ENCODE measurements at regions not wholly inside any gene's neighbourhood (a gene's known extent, or its start where the extent isn't known, plus 50 kb on each side); places are given as distances from the start of the nearest gene placed in this dataset.

DNA sequence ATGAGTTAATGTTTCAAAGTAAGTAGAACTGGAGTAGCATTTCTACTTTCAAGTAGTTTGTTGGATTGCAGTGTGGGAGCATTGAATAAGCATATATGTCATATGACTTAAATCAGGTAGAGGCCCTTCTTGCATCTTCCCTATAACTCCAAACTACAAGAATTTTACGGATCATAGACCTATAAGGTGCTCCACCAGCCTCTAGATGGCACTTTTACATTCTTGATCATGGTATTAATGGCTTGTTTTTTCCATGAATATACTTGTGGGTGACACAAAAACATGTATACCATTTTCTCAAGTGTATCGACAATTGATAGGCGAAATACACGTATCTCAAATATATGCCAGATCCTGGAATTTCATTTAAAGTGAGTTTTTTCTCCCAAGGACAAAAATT lies 311.1 kb downstream of the ZPLD1 start:
- Histone ChIP-seq H3K36me3 (ENCODE audit: control insufficient read depth in 2 of 2, insufficient read depth in 2 of 2, low read length in 1 of 2) (no peaks in the 10 kb centered on the region), H3K4me1 (ENCODE audit: control insufficient read depth, insufficient read depth, low read length) (no peaks in the 10 kb centered on the region), H3K27ac (ENCODE audit: control insufficient read depth, insufficient read depth) (no peak overlapping the region), H3K27me3 (replicated peaks in 1 of 2; ENCODE audit: control insufficient read depth in 2 of 2, insufficient read depth in 2 of 2, low read length in 1 of 2) (no peaks in the 10 kb centered on the region), H3K4me2 (ENCODE audit: control insufficient read depth, insufficient read depth) (no peak overlapping the region), H4K20me1 (ENCODE audit: control insufficient read depth, insufficient read depth) (no peaks in the 10 kb centered on the region), H2AFZ (ENCODE audit: control insufficient read depth, low read depth, low read length) (no peak overlapping the region), H3K79me2 (ENCODE audit: control insufficient read depth, insufficient read depth, low read length) (no peaks in the 10 kb centered on the region), H3K4me3 (no peak overlapping the region), H3K9ac (ENCODE audit: control insufficient read depth, insufficient read depth, low read length) (no peak overlapping the region), H3K9me3 (replicated peaks; ENCODE audit: control insufficient read depth, insufficient read depth, low read length) (no peaks in the 10 kb centered on the region)
- ChIA-PET SMC1A (ENCODE audit: uncharacterized antibody, unreplicated experiment) (interaction anchor here (1.2 kb wide), 1 partner anchor 42 kb away, joined by 3 read pairs; no protein-coding TSS in a partner anchor), CTCF (interaction anchor here (7.7 kb wide), 1 partner anchor 72 kb away, joined by 180 read pairs; no protein-coding TSS in a partner anchor), RAD21 (ENCODE audit: unreplicated experiment) (no interaction called here), POLR2A (no interaction called here)
- intact Hi-C loops (cut with micrococcal nuclease; ENCODE audit: unreplicated experiment): no loop called here
- ATAC-seq (peak; percentile 16; the same call in 1 of the 3 replicates), DNase-seq (ENCODE audit: low read depth, low spot score) (no peak), FAIRE-seq (no peak)
- no peak for TF ChIP-seq CBFB (IDR thresholded peaks at IDR 0.05; ENCODE audit: low read depth)
- TF ChIP-seq ETV6 (conservative IDR thresholded peaks at IDR 0.05 in 1 of 2, IDR thresholded peaks at IDR 0.05 in 1 of 2; ENCODE audit: borderline replicate concordance in 1 of 2, low read depth in 1 of 2): no peak
- TF ChIP-seq, protein P1, sequence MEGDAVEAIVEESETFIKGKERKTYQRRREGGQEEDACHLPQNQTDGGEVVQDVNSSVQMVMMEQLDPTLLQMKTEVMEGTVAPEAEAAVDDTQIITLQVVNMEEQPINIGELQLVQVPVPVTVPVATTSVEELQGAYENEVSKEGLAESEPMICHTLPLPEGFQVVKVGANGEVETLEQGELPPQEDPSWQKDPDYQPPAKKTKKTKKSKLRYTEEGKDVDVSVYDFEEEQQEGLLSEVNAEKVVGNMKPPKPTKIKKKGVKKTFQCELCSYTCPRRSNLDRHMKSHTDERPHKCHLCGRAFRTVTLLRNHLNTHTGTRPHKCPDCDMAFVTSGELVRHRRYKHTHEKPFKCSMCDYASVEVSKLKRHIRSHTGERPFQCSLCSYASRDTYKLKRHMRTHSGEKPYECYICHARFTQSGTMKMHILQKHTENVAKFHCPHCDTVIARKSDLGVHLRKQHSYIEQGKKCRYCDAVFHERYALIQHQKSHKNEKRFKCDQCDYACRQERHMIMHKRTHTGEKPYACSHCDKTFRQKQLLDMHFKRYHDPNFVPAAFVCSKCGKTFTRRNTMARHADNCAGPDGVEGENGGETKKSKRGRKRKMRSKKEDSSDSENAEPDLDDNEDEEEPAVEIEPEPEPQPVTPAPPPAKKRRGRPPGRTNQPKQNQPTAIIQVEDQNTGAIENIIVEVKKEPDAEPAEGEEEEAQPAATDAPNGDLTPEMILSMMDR (IDR thresholded peaks at IDR 0.05 in 2 of 3, conservative IDR thresholded peaks at IDR 0.05 in 1 of 3; ENCODE audit: control insufficient read depth in 2 of 3, extremely low read depth in 1 of 3, insufficient read depth in 1 of 3, low read depth in 3 of 3, low read length in 3 of 3): peak in 1 of 3 experiments; percentile 15; a peak in 1 of 6 replicates
- no peak for TF ChIP-seq NFIC (IDR thresholded peaks at IDR 0.05; ENCODE audit: low read depth, low read length)
- 0% methylated on average over 4 of the region's 4 CpGs for WGBS (ENCODE audit: insufficient coverage, insufficient replicate concordance, low lambda C conversion rate, missing lambda C conversion rate)
- in situ Hi-C loops (cut with MboI): no loop called here
- BruUV-seq (replicated peaks): no TSS peak

DNA sequence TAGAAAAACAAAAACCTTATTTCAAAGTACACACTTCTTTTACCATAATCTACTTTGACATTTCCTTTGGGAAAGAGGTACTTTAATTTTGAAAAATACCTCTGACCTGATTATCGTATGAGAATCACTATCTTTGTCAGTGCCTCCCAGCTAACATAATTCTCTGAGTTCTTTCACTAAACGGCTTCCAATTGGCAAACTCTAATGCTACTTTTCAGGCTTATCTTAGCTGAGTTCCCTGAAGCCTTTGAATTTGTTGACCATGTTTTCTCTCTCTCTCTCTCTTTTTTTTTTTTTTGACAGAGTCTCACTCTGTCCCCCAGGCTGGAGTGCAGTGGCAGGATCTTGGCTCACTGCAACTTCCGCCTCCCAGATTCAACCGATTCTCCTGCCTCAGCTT lies 312.8 kb downstream of the ZPLD1 start:
- FAIRE-seq: no peak
- ATAC-seq: no peak
- no peaks in the 10 kb centered on the region for H3K4me1 ChIP-seq (ENCODE audit: control insufficient read depth, insufficient read depth, low read length)
- H3K4me2 ChIP-seq (ENCODE audit: control insufficient read depth, insufficient read depth): no peak overlapping the region
- ChIA-PET RAD21 (ENCODE audit: unreplicated experiment) (interaction anchor here (0.7 kb wide), 1 partner anchor 229 kb away, joined by 3 read pairs; no protein-coding TSS in a partner anchor), SMC1A (ENCODE audit: uncharacterized antibody, unreplicated experiment) (interaction anchor here (1.0 to 1.3 kb wide), 3 partner anchors 12 to 74 kb away, joined by 3 to 6 read pairs (median 4); no protein-coding TSS in a partner anchor), POLR2A (no interaction called here), CTCF (interaction anchor here (0.6 to 1.1 kb wide), 2 partner anchors 14 to 1053 kb away, joined by 3 read pairs; no protein-coding TSS in a partner anchor)
- BruUV-seq (replicated peaks): no TSS peak
- no peak overlapping the region for H3K9ac ChIP-seq (ENCODE audit: control insufficient read depth, insufficient read depth, low read length)
- H4K20me1 ChIP-seq (ENCODE audit: control insufficient read depth, insufficient read depth): no peaks in the 10 kb centered on the region
- no peak for DNase-seq (ENCODE audit: low read depth, low spot score)
- H3K27me3 ChIP-seq (replicated peaks in 1 of 2; ENCODE audit: control insufficient read depth in 2 of 2, insufficient read depth in 2 of 2, low read length in 1 of 2): no peaks in the 10 kb centered on the region
- H3K36me3 ChIP-seq (ENCODE audit: control insufficient read depth in 2 of 2, insufficient read depth in 2 of 2, low read length in 1 of 2): no peaks in the 10 kb centered on the region
- no peak overlapping the region for H3K4me3 ChIP-seq
- intact Hi-C loops (cut with micrococcal nuclease; ENCODE audit: unreplicated experiment) (no loop called here), in situ Hi-C loops (cut with MboI) (no loop called here)
- no peak overlapping the region for H2AFZ ChIP-seq (ENCODE audit: control insufficient read depth, low read depth, low read length)
- WGBS (ENCODE audit: insufficient coverage, insufficient replicate concordance, low lambda C conversion rate, missing lambda C conversion rate): 38% methylated on average over 4 of the region's 4 CpGs
- H3K79me2 ChIP-seq (ENCODE audit: control insufficient read depth, insufficient read depth, low read length): no peaks in the 10 kb centered on the region
- no peak overlapping the region for H3K27ac ChIP-seq (ENCODE audit: control insufficient read depth, insufficient read depth)
- H3K9me3 ChIP-seq (replicated peaks; ENCODE audit: control insufficient read depth, insufficient read depth, low read length): no peaks in the 10 kb centered on the region
- TF ChIP-seq SMAD5 (IDR thresholded peaks at IDR 0.05; ENCODE audit: low read depth) (no peak), FOXK2 (IDR thresholded peaks at IDR 0.05) (no peak), CHD1 (IDR thresholded peaks at IDR 0.05; ENCODE audit: low read depth, low read length) (no peak), EP300 (IDR thresholded peaks at IDR 0.05; ENCODE audit: borderline replicate concordance in 1 of 2, control insufficient read depth in 1 of 2, low read depth in 2 of 2, low read length in 2 of 2) (no peak), ZSCAN29 (IDR thresholded peaks at IDR 0.05) (no peak), NFYA (IDR thresholded peaks at IDR 0.05; ENCODE audit: borderline replicate concordance, low read depth, low read length) (no peak), SUPT20H (IDR thresholded peaks at IDR 0.05; ENCODE audit: borderline replicate concordance, control insufficient read depth, low read depth, low read length) (no peak)
- TF ChIP-seq, protein P2, sequence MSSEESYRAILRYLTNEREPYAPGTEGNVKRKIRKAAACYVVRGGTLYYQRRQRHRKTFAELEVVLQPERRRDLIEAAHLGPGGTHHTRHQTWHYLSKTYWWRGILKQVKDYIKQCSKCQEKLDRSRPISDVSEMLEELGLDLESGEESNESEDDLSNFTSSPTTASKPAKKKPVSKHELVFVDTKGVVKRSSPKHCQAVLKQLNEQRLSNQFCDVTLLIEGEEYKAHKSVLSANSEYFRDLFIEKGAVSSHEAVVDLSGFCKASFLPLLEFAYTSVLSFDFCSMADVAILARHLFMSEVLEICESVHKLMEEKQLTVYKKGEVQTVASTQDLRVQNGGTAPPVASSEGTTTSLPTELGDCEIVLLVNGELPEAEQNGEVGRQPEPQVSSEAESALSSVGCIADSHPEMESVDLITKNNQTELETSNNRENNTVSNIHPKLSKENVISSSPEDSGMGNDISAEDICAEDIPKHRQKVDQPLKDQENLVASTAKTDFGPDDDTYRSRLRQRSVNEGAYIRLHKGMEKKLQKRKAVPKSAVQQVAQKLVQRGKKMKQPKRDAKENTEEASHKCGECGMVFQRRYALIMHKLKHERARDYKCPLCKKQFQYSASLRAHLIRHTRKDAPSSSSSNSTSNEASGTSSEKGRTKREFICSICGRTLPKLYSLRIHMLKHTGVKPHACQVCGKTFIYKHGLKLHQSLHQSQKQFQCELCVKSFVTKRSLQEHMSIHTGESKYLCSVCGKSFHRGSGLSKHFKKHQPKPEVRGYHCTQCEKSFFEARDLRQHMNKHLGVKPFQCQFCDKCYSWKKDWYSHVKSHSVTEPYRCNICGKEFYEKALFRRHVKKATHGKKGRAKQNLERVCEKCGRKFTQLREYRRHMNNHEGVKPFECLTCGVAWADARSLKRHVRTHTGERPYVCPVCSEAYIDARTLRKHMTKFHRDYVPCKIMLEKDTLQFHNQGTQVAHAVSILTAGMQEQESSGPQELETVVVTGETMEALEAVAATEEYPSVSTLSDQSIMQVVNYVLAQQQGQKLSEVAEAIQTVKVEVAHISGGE (CRISPR knock-in tag; IDR thresholded peaks at IDR 0.05): no peak
